Endothelial cell of hepatic sinusoid (primary cell): ENCODE measurements at regions not wholly inside any gene's neighbourhood (a gene's known extent, or its start where the extent isn't known, plus 50 kb on each side); places are given as distances from the start of the nearest gene placed in this dataset.

Experiments used
- in situ Hi-C: cut with HindIII; loops from 2 replicates; pipeline ENCODE4 v1.10.0; 2017; ENCODE audit warnings: low sequenced_read_pairs

DNA sequence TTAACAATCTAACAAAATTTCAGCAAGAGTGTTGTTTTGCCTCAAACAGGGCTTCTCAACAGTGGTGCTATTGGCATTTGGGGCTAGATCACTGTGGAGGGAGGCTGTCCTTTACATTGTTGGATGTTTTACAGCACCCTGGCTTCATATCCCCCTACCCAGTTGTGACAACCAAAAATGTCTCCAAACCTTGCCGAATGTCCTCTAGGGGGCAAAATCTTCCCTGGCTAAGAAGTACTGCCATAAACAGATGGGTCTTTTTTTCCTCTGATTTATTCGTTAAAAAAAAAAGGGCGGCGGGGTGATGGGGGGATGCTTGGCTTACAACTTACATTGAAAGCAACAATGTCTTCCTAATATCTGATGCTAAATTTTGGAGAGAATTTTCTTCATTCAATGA, 207.6 kb upstream of the CCDC150 start:
- in situ Hi-C loops, result no loop called here

DNA sequence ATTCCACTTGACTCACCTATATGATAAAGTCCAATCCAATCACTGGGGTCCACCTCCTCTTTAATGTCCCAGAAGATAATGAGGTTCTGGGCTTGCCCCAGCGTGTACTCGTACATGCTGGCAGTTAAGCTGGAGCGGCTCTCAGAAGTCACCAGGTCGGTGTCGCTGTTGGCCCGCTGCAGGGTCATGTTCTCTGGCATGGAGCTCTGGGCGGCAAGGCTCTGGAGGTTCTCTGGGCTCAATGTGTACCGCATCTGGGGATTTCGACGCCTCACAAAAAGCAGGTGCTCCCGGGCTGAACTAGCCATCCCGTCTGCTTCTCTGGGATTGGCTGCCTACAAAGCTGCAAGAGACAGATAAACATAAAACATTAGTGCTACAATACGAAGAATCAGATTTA, 206.4 kb upstream of the CCDC150 start:
- in situ Hi-C loops, result no loop called here

DNA sequence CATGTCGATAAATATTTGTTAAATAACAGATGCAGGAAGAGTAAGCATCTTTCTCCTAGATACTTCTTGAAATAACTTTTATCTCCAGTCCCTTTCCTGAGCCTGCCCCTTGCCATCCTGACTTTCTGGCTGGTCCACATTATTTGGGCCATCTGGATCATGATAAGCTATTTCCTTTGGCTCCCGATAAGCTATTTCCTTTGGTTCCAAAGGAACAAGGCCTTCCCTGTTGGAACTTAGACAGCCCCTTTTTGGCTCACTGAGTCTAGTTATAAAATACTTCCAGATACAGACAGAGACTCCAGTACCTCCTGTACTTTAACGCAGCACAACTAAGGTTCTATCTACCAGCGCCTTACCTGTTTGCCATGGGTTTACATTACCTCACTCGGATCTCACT, 205.3 kb upstream of the CCDC150 start:
- in situ Hi-C loops, result no loop called here

DNA sequence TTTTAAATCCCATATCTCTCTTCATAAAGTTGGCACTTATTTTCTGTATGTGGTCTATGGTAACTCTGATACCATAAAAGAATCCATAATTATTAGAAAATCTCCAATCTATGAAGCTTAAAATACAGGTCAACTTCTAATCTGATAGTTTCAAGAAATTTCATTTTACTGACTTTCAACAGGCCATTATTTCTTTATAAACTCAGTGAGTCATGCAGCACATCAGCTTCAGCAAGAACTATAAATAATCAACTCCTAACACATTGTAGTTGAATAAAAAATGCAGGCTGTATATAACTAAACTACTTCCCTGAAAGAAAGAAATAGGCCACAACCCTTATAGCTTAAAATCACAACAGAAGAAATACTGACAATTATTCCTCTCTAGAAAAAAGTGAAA, 204.3 kb upstream of the CCDC150 start:
- in situ Hi-C loops, result no loop called here

DNA sequence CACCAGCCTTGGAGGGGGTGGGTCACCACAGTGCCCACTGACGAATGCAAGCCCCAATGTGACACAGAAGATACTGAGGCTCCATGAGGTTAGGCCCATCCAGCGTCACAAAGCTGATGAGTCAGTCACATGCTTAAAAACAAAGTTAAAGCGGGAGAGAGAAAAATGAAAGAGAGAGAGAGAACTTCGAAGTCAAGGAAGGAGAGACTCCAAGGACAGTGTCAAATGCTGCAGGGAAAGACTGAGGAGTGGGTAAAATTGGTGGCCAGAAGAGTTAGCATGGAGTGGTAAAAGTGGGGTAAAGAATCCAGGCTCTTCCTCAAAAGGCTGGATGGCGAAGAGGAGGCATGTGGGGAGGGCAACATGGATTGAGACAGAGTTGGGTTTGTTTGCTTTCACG, 201.9 kb upstream of the CCDC150 start:
- in situ Hi-C loops, result no loop called here

DNA sequence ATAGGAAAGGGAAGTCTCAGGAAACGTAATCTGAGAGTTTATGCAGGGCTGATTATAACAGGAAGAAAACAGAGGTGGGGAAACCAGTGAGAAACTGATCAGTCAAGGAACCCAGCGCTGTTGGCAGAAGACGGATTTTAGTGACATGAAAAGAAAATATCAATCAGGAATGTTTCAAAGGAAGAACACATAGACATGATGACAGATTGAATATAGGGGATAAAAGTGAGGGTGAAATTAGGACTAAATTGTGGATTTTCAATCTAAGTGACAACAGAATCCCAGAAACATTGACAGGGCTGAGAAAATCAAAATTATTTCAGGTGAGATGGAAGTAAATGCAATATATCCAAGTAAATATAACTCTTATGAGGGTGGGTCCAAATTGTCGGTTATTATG, 199.8 kb upstream of the CCDC150 start:
- in situ Hi-C loops, result no loop called here

DNA sequence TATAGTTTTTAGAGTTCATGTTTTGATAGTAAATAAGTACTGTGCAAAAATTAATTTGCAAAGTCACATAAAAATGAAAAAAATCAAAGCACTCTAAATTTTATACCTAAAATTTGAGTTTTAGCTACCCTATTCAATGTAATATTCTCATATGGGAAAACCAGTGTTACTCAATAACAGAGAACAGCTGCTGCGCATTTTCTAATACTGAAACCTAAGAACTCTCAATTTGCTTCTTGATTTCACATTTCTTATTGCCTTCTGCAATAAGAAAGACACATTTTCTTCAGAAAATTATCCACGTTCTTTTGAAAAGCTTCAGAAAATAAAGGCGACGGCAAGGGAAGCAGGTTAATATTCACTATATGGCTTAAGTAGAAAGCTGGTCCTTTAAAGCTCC, 199.1 kb upstream of the CCDC150 start:
- in situ Hi-C loops, result no loop called here

DNA sequence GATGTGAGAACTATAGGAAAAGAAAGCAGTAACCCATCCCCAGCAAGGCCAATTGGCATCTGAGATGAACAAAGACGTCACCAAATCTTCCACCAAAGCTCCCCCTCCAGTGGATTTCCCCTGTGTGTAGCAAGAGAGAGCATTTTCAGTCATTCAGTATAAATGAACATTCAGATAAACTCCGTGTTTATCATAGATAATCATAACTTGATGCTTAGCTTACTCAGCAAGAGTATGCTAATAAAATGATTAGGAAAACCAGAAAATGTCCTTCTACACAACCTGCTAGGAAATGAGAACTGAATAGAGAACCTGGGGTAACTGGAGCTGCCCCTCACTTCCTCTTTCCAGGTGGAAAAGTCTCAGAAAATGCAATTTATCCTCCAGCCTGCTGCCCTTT, 198.0 kb upstream of the CCDC150 start:
- in situ Hi-C loops, result no loop called here

DNA sequence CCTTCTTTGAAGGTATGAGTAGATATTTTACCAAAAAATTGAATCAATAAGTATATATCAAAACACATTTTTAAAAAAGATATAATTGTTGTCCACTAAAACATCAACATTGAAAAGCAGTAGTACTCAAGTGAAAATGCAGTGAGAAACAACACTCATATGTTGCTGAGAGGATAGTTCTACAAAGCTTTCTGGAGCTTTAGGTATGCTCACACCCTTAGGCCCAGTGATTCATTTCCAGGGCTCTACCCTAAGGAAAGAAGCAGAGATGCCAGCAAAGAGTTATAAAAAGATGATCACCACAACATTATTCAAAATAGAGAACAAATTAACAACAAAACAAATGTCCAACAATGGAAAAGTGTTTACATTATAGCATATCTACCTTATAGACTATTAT, 197.3 kb upstream of the CCDC150 start:
- in situ Hi-C loops, result no loop called here

DNA sequence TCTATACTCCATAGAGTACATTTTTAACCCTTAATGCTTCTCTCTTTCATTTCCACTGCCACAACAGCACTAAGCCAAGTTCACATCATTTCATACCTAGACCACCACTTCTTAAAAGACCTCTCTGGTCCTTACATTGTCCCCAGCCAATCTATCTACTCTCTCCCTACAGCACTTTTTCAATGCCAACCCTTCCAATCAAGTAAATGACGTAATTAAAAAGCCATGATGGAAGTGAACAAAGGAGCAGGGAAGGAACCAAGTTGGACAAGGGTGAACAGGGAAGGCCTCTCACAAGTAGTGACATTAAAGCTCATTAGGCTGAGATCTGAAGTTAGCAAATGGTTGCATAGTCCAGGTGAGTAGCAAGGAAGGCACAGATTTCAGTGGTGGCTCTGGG, 195.1 kb upstream of the CCDC150 start:
- in situ Hi-C loops, result no loop called here

DNA sequence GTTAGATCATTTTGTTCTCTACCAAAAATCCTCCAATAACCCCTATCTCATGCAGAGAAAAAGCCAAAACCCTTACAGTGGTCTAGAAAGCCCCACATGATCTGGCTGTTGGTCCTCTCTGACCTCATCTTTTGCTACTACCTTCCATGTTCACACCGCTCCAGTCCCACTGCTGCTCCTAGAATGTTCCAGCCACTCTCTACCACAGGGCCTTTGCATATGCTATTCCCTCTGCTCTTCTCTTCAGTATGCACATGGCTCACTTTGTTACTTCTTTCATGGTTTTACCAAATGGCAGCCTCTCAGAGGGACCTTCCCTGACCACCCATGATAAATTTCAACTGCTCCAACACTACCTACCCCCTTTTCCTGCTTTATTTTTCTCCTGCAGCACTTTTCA, 193.5 kb upstream of the CCDC150 start:
- in situ Hi-C loops, result no loop called here

DNA sequence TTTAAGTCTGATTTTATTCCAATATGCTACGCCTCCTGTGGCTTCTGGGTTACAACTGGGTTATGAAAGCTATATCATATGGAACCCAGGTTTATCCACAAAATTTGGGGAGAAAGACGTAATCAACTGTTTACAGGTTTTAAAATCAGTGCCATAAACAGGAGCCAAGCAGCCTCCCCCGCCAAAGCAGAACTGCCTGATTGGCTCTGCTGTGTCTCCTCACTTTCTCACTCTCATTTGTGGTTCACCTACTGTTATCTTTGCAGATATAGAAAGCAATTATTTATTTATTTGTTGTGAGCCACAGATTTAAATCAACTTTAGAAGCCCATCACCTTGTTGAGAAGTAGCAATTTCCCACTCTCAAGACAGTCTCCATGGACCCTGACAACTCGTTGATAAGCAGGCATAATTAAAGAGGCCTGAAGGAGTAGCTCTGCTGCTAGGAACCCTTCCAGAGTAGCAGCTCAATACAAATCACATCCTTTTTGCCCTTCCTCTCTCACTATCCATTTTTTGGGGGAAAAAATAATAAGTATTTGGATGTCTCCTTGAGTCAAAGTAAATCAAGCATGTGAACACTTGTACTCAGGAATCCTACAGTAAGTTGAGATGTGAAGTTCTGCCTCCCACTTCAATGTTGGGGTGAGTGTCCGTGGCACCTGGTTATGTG, 191.0 kb upstream of the CCDC150 start:
- in situ Hi-C loops, result no loop called here

DNA sequence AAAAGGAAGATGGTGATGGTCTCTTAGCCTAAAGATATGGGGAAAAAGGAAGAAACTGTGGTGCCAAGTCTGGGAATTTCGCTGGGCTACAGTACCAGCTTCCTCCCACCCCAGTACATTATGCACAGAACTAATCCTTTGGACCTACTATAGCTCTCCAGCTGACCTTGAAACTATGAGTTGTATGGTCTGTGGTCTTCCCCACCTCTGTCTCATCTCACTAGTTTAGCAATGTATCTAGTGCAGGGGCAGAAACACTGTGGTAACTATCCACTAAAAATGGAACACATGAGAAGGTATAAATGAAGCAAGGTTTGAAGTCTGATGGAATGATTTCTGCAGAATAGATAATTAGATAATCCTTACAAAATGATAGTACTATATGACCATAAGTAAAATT, 190.4 kb upstream of the CCDC150 start:
- in situ Hi-C loops, result no loop called here

DNA sequence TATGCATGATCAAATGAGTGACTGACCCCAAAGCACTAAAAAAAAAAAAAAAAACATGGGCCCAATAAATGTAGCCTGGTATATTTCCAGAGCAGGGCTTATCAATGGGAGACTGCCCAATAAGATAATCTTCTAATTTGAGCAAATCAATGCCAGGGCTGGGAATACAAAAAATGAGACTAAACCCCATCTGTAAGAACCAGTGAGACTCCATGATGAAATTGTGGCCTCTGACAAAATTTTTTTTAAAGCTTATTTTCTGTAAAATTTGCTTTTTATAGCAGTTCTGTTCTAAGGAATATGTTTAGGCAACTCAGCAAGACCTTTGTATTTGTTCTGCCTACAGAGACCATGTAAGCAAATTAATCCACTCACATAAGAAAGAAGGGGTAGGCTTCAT, 186.8 kb upstream of the CCDC150 start:
- in situ Hi-C loops, result no loop called here

DNA sequence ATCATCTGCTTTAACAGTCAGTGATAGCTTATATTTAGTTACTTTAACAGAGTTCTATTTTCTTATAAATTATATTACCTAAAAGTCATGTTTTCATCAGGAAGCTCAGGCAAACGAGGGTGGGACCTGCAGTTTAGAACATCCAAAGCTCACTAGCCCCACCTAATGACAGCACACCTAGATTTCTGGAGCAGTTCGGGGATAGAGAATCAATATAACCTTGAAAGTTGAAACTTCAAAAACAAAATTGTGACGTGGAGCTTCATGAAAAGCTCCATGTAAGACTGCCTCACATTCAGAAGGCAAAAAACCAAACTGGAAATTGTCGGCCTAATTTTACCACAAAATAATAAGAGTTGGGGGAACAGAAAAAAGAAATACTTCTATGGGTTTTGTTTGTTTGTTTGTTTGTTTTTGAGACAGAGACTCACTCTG, 185.9 kb upstream of the CCDC150 start:
- in situ Hi-C loops, result no loop called here

DNA sequence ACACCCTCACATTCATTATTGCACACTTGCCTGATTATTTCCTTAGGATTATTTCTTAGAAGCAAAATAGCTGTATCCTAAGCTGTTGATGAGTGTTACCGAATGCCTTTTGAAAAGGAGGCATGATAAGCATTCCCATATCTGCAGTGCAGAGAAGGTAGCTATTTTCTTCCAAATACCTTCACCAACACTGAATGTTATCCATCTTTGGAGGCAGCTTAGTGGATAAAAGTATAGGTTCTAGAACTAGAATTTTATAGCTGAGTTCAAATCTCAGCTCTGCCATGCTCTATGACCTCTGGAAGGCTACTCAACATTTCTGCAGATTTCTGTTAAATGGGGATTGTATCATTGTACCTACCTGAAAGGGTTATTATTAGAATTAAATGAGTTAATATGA, 185.0 kb upstream of the CCDC150 start:
- in situ Hi-C loops, result no loop called here

DNA sequence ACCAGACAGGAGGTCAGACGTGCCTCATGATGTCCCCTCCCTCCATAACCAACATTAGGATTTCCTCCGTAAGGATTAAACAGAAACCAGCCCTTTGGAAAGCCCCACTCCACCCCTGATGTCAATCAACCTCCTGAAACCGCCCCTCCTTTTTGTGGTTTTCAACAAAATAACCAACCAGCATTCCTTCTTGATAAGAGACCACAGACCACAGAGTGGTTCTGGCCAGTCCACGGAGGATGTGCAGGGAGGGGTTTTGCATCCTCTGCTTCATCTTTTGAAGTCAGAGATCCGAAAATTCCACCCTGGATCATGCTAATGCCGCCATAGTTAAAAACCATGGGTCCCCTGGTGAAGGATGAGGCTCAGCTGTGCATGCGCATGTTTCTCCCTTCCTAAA, 180.0 kb upstream of the CCDC150 start:
- in situ Hi-C loops, result no loop called here

DNA sequence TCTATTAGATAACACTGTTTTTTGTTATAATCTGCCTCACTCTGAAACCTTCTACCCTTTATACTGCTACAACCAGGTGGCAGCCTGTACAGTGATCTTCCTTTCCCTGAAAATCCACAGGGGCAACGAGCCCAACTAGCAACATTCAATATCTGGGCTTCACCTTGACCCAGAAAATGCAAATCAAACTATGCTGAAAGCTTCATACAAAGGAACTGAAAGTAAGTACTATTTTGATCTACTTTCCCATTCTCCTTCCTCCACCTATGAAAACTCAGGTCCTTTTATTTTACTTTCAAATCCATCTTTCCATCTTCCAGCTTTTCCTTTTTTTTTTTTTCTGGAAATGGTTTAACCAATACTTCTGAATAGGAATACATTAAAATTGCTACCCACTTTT, 175.8 kb upstream of the CCDC150 start:
- in situ Hi-C loops, result no loop called here

DNA sequence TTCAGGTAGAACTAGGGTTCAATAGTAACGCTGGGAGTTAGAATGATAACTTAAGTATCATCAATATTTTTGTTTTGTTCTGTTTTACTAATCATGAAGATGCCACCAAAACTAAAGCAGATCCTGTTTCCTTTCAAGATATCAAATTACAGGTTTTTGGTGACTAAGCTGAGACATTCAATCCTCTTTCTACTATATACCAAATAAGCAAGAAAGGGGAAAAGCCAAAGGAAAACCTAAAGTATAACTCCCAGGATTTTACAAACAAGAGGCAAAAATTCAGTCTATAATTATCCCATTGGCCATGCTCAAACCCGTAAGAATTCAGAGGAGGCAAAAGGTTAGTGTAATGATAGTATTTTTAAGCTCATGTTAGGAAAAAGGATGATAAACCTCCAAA, 175.2 kb upstream of the CCDC150 start:
- in situ Hi-C loops, result no loop called here

DNA sequence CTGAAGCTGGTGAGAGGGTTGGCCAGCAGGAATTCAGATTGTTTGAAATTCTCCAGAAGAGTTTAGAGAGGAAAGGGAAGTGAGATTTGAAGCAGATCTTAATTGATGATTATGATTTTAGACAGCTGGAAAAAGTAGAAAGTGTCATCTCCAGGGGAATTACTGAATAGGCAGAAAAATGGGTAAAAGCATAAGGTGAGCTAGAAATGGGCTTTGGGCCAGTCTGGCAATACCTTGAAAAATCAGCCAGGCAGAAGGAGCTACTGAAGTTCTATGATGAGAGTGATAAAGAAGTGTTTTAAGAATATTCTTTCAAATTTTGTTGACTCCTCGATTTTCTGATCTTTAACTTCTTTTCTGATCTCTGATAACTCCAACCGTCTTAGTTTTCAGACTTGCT, 172.9 kb upstream of the CCDC150 start:
- in situ Hi-C loops, result no loop called here

DNA sequence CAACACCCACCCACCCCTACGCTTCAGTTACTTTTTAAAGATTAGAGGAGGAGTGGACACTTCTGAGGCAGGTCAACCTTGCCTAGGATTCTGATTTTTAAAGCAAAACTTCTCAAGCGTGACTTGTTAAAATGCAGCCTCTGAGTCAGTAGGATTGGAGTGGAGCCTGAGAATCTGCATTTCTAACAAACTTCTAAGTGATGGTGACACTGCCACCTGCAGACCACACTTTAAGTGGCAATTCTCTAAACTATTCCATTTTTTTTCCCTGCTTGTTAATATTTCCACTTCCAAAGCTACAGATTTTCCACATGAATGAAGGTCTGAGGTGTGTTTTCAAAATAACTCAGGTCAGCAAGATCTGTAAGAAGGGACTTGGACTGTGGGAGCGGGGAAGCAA, 171.1 kb upstream of the CCDC150 start:
- in situ Hi-C loops, result no loop called here

DNA sequence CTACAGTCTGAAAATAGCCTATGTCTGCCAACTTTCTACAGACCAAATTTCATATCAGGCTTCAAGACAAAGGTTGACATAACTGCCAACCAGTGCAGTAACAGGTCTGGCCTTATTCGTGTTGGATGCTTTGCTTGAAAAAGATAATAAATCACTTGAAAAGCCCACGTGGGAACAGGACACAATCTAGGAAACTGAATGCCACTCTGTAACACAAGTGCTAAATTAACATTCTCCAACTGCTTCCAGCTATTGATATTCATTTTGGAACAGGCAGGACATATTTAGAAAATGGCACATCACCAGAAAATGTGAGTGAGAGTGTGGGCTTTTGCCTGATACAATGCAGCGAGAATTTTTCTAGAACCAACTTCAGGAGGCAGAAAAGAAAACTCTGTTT, 165.9 kb upstream of the CCDC150 start:
- in situ Hi-C loops, result no loop called here

DNA sequence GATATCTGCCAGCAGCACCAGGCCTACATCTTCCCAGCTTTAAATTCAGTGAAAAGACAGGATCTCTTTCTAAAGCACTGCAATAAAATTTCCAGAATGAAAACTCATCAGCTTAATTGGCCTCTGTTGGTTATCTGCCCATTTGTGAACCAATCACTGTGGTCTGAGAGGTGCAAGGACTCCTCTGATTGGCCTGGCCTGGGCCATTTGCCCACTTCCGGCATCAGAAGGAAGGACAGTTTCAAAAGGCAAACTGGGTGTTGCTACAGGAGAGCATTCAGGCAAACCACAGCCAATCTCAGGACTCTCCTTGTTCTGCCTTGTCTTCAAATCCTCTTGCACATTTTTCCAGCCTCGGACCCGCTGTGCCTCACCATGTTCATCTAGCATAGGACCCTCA, 163.9 kb upstream of the CCDC150 start:
- in situ Hi-C loops, result no loop called here

DNA sequence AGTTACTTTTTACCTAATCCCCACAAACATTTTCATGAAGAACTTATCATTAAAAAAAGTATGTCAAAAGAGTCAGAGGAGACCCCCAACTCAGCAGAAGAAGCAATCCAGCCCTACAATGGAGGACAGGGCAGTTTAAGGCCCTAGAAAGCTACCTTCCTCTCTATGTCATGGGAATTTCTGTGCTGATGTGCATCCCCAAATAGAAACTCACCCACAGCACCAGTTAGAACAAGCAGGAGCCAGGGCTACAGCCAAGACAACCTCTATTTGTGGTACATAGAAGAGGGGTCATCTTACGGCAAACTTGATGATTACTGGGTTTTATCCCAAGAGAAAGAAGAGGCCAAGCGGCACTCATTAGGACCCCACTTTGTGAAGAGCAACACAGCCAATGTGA, 160.9 kb upstream of the CCDC150 start:
- in situ Hi-C loops, result no loop called here
